GM23338 (cell line): ENCODE measurements at regions not wholly inside any gene's neighbourhood (a gene's known extent, or its start where the extent isn't known, plus 50 kb on each side); places are given as distances from the start of the nearest gene placed in this dataset.

Experiments used
- ATAC-seq: fragments of 200-7000 bp; cut with Tn5 transposase; 3 replicates; pipeline ENCODE4 v1.9.1; 2020
- DNase-seq: peaks from one replicate; pipeline ENCODE4 v3.0.0-alpha.2; 2015; ENCODE audit warnings: low spot score
- H2AFZ ChIP-seq: fragments of 200-600 bp; sonication (generic); 2 replicates; pipeline ENCODE4 v1.8.0; 2016; ENCODE audit warnings: antibody characterized with exemption, mild to moderate bottlenecking, moderate library complexity
- H3F3A ChIP-seq: fragments of 200-600 bp; sonication (generic); replicated peaks from 2 replicates; pipeline ENCODE4 v1.8.0; 2017; ENCODE audit warnings: antibody characterized with exemption, mixed run types, low read depth
- H3K27ac ChIP-seq: fragments of 200-600 bp; sonication (generic); 2 replicates; pipeline ENCODE4 v1.6.1; 2016; ENCODE audit warnings: low read depth
- H3K27me3 ChIP-seq: fragments of 200-600 bp; sonication (generic); 2 replicates; pipeline ENCODE4 v1.8.0; 2016; ENCODE audit warnings: mild to moderate bottlenecking, mixed run types, moderate library complexity; ENCODE audit not compliant: insufficient read depth
- H3K36me3 ChIP-seq: fragments of 200-600 bp; sonication (generic); 2 replicates; pipeline ENCODE4 v1.8.0; 2016; ENCODE audit warnings: mild to moderate bottlenecking; ENCODE audit not compliant: insufficient read depth
- H3K4me1 ChIP-seq: fragments of 200-600 bp; sonication (generic); 2 replicates; pipeline ENCODE4 v1.8.0; 2016; ENCODE audit warnings: mild to moderate bottlenecking, moderate library complexity; ENCODE audit not compliant: insufficient read depth
- H3K4me2 ChIP-seq: fragments of 200-600 bp; sonication (generic); 2 replicates; pipeline ENCODE4 v1.7.1; 2017; ENCODE audit warnings: mixed run types
- H3K4me3 ChIP-seq: fragments of 200-600 bp; sonication (generic); 2 replicates; pipeline ENCODE4 v1.6.1; 2016; ENCODE audit warnings: mixed run types
- H3K79me2 ChIP-seq: fragments of 200-600 bp; sonication (generic); replicated peaks from 2 replicates; pipeline ENCODE4 v1.8.0; 2017; ENCODE audit warnings: mild to moderate bottlenecking; ENCODE audit not compliant: insufficient read depth
- H3K9me2 ChIP-seq: fragments of 200-600 bp; sonication (generic); 2 replicates; pipeline ENCODE4 v1.8.0; 2017; ENCODE audit not compliant: insufficient read depth
- H4K20me1 ChIP-seq: fragments of 200-600 bp; sonication (generic); replicated peaks from 2 replicates; pipeline ENCODE4 v1.8.0; 2017; ENCODE audit warnings: mild to moderate bottlenecking; ENCODE audit not compliant: insufficient read depth
- H3K27ac Mint-ChIP-seq: 2 replicates; pipeline ENCODE4 v1.8.0; 2020; ENCODE audit warnings: inconsistent platforms, mild to moderate bottlenecking, moderate library complexity, mixed read lengths
- H3K27me3 Mint-ChIP-seq: 3 replicates; pipeline ENCODE4 v1.8.0; 2022; ENCODE audit warnings: low read depth, mild to moderate bottlenecking, moderate library complexity, mixed read lengths, inconsistent platforms; ENCODE audit not compliant: insufficient read depth, poor library complexity
- H3K36me3 Mint-ChIP-seq: 3 replicates; pipeline ENCODE4 v1.8.0; 2021; ENCODE audit warnings: low read depth, mild to moderate bottlenecking, inconsistent platforms, moderate library complexity, mixed read lengths
- H3K4me1 Mint-ChIP-seq: 3 replicates; pipeline ENCODE4 v1.8.0; 2020; ENCODE audit warnings: mild to moderate bottlenecking, inconsistent platforms, mixed read lengths
- H3K4me3 Mint-ChIP-seq: 3 replicates; pipeline ENCODE4 v1.8.0; 2021; ENCODE audit warnings: moderate library complexity, mild to moderate bottlenecking, inconsistent platforms, mixed read lengths
- H3K9me3 Mint-ChIP-seq: 3 replicates; pipeline ENCODE4 v1.8.0; 2020; ENCODE audit warnings: moderate library complexity, mild to moderate bottlenecking, inconsistent platforms, mixed read lengths
- CREB1 ChIP-seq: fragments of 250-450 bp; sonication (Bioruptor Pico); IDR thresholded peaks from 2 replicates; pipeline ENCODE4 v1.5.0; 2020; ENCODE audit warnings: low read depth, mild to moderate bottlenecking, moderate library complexity
- ETS1 ChIP-seq: IDR thresholded peaks from 2 replicates; pipeline ENCODE4 v1.6.1; 2016; ENCODE audit warnings: antibody characterized with exemption
- EZH2phosphoT487 ChIP-seq: fragments of 200-600 bp; sonication (generic); IDR thresholded peaks from one replicate; pipeline ENCODE4 v1.8.1; 2018; ENCODE audit warnings: antibody characterized with exemption; ENCODE audit not compliant: unreplicated experiment
- REST ChIP-seq: IDR thresholded peaks from one replicate; pipeline ENCODE4 v1.6.1; 2018; ENCODE audit warnings: antibody characterized with exemption; ENCODE audit not compliant: unreplicated experiment
- STAT1 ChIP-seq: IDR thresholded peaks from one replicate; pipeline ENCODE4 v1.6.1; 2016; ENCODE audit warnings: antibody characterized with exemption; ENCODE audit not compliant: unreplicated experiment
- ZNF114 ChIP-seq: fragments of 250-450 bp; sonication (Bioruptor Pico); IDR thresholded peaks from 2 replicates; pipeline ENCODE4 v1.5.0; 2020; ENCODE audit warnings: mild to moderate bottlenecking, moderate library complexity
- ZNF462 ChIP-seq: fragments of 250-450 bp; sonication (Bioruptor Pico); IDR thresholded peaks from 2 replicates; pipeline ENCODE4 v1.5.0; 2020; ENCODE audit warnings: mild to moderate bottlenecking, moderate library complexity

- H3K9me3 Mint-ChIP-seq: no peaks in the 10 kb centered on the region
- no peaks in the 10 kb centered on the region for H3K4me1 Mint-ChIP-seq
- Histone ChIP-seq H3K36me3 (no peaks in the 10 kb centered on the region), H2AFZ (no peak overlapping the region), H3K4me1 (no peaks in the 10 kb centered on the region), H4K20me1 (no peaks in the 10 kb centered on the region), H3K27ac (no peak overlapping the region), H3K9me2 (no peaks in the 10 kb centered on the region), H3K4me3 (no peak overlapping the region), H3K4me2 (no peak overlapping the region), H3K27me3 (no peaks in the 10 kb centered on the region), H3K79me2 (no peaks in the 10 kb centered on the region), H3F3A (no peaks in the 10 kb centered on the region)
- no peaks in the 10 kb centered on the region for H3K27me3 Mint-ChIP-seq
- ATAC-seq (no peak), DNase-seq (no peak)
- no peak overlapping the region for H3K27ac Mint-ChIP-seq
- H3K36me3 Mint-ChIP-seq: no peaks in the 10 kb centered on the region
- no peak overlapping the region for H3K4me3 Mint-ChIP-seq
- TF ChIP-seq CREB1 (CRISPR knock-in tag) (no peak), REST (no peak), EZH2phosphoT487 (no peak), ZNF114 (no peak), STAT1 (no peak)
These were observed 277.3 kb downstream of the CDH9 start for GRCh38 chr5:26761045-26761444.

- TF ChIP-seq EZH2phosphoT487: no peak
- H3K9me3 Mint-ChIP-seq: no peaks in the 10 kb centered on the region
- Histone ChIP-seq H3K4me3 (no peak overlapping the region), H3K36me3 (no peaks in the 10 kb centered on the region), H3F3A (no peaks in the 10 kb centered on the region), H3K27me3 (no peaks in the 10 kb centered on the region), H3K4me2 (no peak overlapping the region), H3K9me2 (no peaks in the 10 kb centered on the region), H3K27ac (no peak overlapping the region), H2AFZ (0 out of 2 replicates have a peak overlapping the region, but pooled peaks have one; percentile 48), H3K4me1 (no peaks in the 10 kb centered on the region), H4K20me1 (no peaks in the 10 kb centered on the region), H3K79me2 (no peaks in the 10 kb centered on the region)
- H3K27me3 Mint-ChIP-seq: no peaks in the 10 kb centered on the region
- H3K27ac Mint-ChIP-seq: no peak overlapping the region
- H3K4me1 Mint-ChIP-seq: no peaks in the 10 kb centered on the region
- H3K36me3 Mint-ChIP-seq: no peaks in the 10 kb centered on the region
- DNase-seq (no peak), ATAC-seq (no peak)
- no peak overlapping the region for H3K4me3 Mint-ChIP-seq
These were observed 280.4 kb downstream of the CDH9 start for GRCh38 chr5:26757941-26758340.

DNA sequence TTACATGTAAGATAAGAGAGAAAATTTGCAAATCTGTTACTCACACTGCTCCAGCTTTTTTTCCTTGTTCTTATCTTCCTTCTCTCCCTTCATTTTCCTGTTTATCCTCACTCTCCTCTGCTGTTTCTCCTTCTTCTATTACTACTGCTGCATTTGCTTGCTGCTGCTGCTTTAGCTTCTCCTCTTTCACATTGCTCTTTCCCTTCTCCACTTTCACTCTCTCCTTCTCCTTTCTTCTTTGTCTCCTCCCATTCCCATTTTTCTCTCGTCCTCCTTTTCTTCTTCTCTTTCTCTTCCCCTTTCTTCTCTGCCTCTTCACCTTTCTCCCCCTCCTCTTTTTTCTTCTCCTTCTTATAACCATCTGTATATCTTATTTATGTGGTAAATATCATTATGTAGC is 288.6 kb downstream of the CDH9 start:
- H2AFZ ChIP-seq: peak overlapping the region; percentile 2; the same call in 1 of the 2 replicates
- Mint-ChIP-seq H3K4me1 (peaks cover 4% of the 10 kb centered on the region; the same call in 2 of the 3 replicates), H3K9me3 (no peaks in the 10 kb centered on the region), H3K4me3 (no peak overlapping the region), H3K36me3 (no peaks in the 10 kb centered on the region), H3K27ac (no peak overlapping the region), H3K27me3 (no peaks in the 10 kb centered on the region)
- no peak overlapping the region for H3K27ac ChIP-seq
- H3K27me3 ChIP-seq: no peaks in the 10 kb centered on the region
- no peaks in the 10 kb centered on the region for H4K20me1 ChIP-seq
- no peak for ATAC-seq
- no peaks in the 10 kb centered on the region for H3K4me1 ChIP-seq
- no peak overlapping the region for H3K4me3 ChIP-seq
- H3K9me2 ChIP-seq: no peaks in the 10 kb centered on the region
- H3K4me2 ChIP-seq: no peak overlapping the region
- DNase-seq: no peak
- no peaks in the 10 kb centered on the region for H3K36me3 ChIP-seq
- no peaks in the 10 kb centered on the region for H3K79me2 ChIP-seq
- no peaks in the 10 kb centered on the region for H3F3A ChIP-seq
- TF ChIP-seq ZNF462 (CRISPR knock-in tag) (no peak), ETS1 (no peak), STAT1 (no peak)
